Heart left ventricle (tissue), 16 donors: ENCODE measurements at regions not wholly inside any gene's neighbourhood (a gene's known extent, or its start where the extent isn't known, plus 50 kb on each side); places are given as distances from the start of the nearest gene placed in this dataset.

ENCODE experiments used
- ATAC-seq, 4 donors: fragments of 200-7000 bp; cut with Tn5 transposase; one replicate each; pipeline ENCODE4 v1.9.1; 2020 to 2022; ENCODE audit warnings: moderate library complexity in 4 of 4, mild to moderate bottlenecking in 3 of 4, moderate number of reproducible peaks in 1 of 4
- DNase-seq, 5 donors: peaks; one replicate each; pipeline ENCODE4 v3.0.0-alpha.2; 2020
- H3K27ac ChIP-seq, 12 donors: fragments of 200-600 bp; sonication (generic) in 4 of 12; one replicate each; pipeline versions ENCODE4 v1.5.0 to v1.8.0; 2016 to 2022; ENCODE audit warnings: mild to moderate bottlenecking in 2 of 12
- H3K27me3 ChIP-seq, 9 donors: fragments of 200-600 bp; sonication (generic) in 2 of 9; one replicate each; pipeline versions ENCODE4 v1.5.1 to v1.8.0; 2016 to 2022; ENCODE audit warnings: mild to moderate bottlenecking in 3 of 9
- H3K36me3 ChIP-seq, 9 donors: fragments of 200-600 bp; sonication (generic) in 2 of 9; one replicate each; pipeline versions ENCODE4 v1.5.0 to v1.8.0; 2018 to 2022; ENCODE audit warnings: mild to moderate bottlenecking in 2 of 9
- H3K4me1 ChIP-seq, 12 donors: fragments of 200-600 bp; sonication (generic) in 4 of 12; one replicate each; pipeline versions ENCODE4 v1.5.0 to v1.8.0; 2016 to 2022; ENCODE audit warnings: mild to moderate bottlenecking in 3 of 12
- H3K4me3 ChIP-seq, 12 donors: fragments of 200-600 bp; sonication (generic) in 4 of 12; one replicate each; pipeline versions ENCODE4 v1.5.0 to v1.8.0; 2017 to 2022; ENCODE audit warnings: mild to moderate bottlenecking in 9 of 12, moderate library complexity in 4 of 12
- H3K9me3 ChIP-seq, 12 donors: fragments of 200-600 bp; sonication (generic) in 4 of 12; one replicate each; pipeline versions ENCODE4 v1.5.0 to v1.8.0; 2016 to 2022; ENCODE audit warnings: mild to moderate bottlenecking in 1 of 12
- POLR2A ChIP-seq, 2 donors: fragments of 450-650 bp; IDR thresholded peaks; one replicate each; pipeline ENCODE4 v1.6.1; 2017; ENCODE audit warnings: antibody characterized with exemption in 2 of 2, mild to moderate bottlenecking in 2 of 2, moderate library complexity in 2 of 2
- WGBS, 4 donors: extraction: QIAGEN DNeasy Blood & Tissue Kit in 2 of 4; methylation state at CpG; one replicate each; pipeline versions ENCODE4 v1.1.5 to v1.1.7; 2013 to 2018; 5-methylcytosine and 5-hydroxymethylcytosine counted together
- intact Hi-C, 10 donors: fragments of 100-400 bp; cut with DNase I; formaldehyde crosslinking; loops; one replicate each; pipeline versions ENCODE4 v1.11.1 to v1.14.2; 2022
- TF ChIP-seq, protein P1 (sequence below), 12 donors: fragments of 200-600 bp; sonication (generic) in 4 of 12; IDR thresholded peaks; one replicate each; pipeline versions ENCODE4 v1.5.0 to v1.8.0; 2018 to 2022; ENCODE audit warnings: antibody characterized with exemption in 12 of 12, mild to moderate bottlenecking in 5 of 12
- donor health status: ischemic (EF 13 %, LVEDD 7.1; RV severe dilation, severe dysfunction).
- donor health status: healthy with polysubstance abuse.
- donor health status: DM: no; HTN: yes; CAD: no.
- donor health status: DM: no; HTN: no; CAD: no.
- donor health status: ischemic (EF 25% LVEDD 6.9; RV normal size, moderate dysfunction).
- donor health status: ischemic (EF 25% LVEDD 5.7; RV mildly dilated, moderate dysfunction).
- donor health status: healthy.
- donor health status: DM: yes; HTN: yes; CAD: no.
- donor health status: ischemic (EF 35%, LVEDD 5.7; RV mildly dilated, moderate dysfunction).
- donor health status: nonischemic (EF 11% LVEDD 7.7; RV severe dilation, severe dysfunction).
- donor health status: DM: yes; HTN: yes; CAD: no.
- donor health status: PGD.
- donor health status: ischemic (EF 29% LVEDD 5.4; RV normal size, mild dysfunction).
- donor health status: nonischemic (EF 23%, LVEDD 6.1; RV moderate dilation, normal function).

- no peak overlapping the region for H3K27ac ChIP-seq
- intact Hi-C loops: no loop called here
- H3K27me3 ChIP-seq: peaks cover 0 to 2% (median 0%) of the 10 kb centered on the region in 9 donors
- H3K4me3 ChIP-seq: no peak overlapping the region
- TF ChIP-seq, protein P1, sequence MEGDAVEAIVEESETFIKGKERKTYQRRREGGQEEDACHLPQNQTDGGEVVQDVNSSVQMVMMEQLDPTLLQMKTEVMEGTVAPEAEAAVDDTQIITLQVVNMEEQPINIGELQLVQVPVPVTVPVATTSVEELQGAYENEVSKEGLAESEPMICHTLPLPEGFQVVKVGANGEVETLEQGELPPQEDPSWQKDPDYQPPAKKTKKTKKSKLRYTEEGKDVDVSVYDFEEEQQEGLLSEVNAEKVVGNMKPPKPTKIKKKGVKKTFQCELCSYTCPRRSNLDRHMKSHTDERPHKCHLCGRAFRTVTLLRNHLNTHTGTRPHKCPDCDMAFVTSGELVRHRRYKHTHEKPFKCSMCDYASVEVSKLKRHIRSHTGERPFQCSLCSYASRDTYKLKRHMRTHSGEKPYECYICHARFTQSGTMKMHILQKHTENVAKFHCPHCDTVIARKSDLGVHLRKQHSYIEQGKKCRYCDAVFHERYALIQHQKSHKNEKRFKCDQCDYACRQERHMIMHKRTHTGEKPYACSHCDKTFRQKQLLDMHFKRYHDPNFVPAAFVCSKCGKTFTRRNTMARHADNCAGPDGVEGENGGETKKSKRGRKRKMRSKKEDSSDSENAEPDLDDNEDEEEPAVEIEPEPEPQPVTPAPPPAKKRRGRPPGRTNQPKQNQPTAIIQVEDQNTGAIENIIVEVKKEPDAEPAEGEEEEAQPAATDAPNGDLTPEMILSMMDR (IDR thresholded peaks at IDR 0.05): no peak
- TF ChIP-seq POLR2A (IDR thresholded peaks at IDR 0.05): no peak
- no peaks in the 10 kb centered on the region for H3K36me3 ChIP-seq
- no peak for DNase-seq
- H3K9me3 ChIP-seq: no peaks in the 10 kb centered on the region
- WGBS, 4 donors: 75 to 81% (median 79%) methylated on average over 5 of the region's 5 CpGs
- peaks cover 0 to 43% (median 0%) of the 10 kb centered on the region in 12 donors for H3K4me1 ChIP-seq
- no peak for ATAC-seq
Observed at GRCh38 chr11:115710426-115710825, 206.2 kb upstream of the CADM1 start.

GRCh38 chr11:115709297-115709696, 205.1 kb upstream of the CADM1 start:
- ATAC-seq (peak in 3 of 4 donors; percentile 45 to 62 (median 56)), DNase-seq (no peak)
- TF ChIP-seq, protein P1 (IDR thresholded peaks at IDR 0.05): no peak
- TF ChIP-seq POLR2A (IDR thresholded peaks at IDR 0.05): no peak
- Histone ChIP-seq H3K4me1 (peaks cover 0 to 50% (median 0%) of the 10 kb centered on the region in 12 donors), H3K9me3 (no peaks in the 10 kb centered on the region), H3K27ac (no peak overlapping the region), H3K4me3 (no peak overlapping the region), H3K36me3 (no peaks in the 10 kb centered on the region), H3K27me3 (no peaks in the 10 kb centered on the region)
- WGBS, 4 donors: 60 to 80% (median 76%) methylated on average over 8 of the region's 8 CpGs
- intact Hi-C loops: no loop called here

DNA sequence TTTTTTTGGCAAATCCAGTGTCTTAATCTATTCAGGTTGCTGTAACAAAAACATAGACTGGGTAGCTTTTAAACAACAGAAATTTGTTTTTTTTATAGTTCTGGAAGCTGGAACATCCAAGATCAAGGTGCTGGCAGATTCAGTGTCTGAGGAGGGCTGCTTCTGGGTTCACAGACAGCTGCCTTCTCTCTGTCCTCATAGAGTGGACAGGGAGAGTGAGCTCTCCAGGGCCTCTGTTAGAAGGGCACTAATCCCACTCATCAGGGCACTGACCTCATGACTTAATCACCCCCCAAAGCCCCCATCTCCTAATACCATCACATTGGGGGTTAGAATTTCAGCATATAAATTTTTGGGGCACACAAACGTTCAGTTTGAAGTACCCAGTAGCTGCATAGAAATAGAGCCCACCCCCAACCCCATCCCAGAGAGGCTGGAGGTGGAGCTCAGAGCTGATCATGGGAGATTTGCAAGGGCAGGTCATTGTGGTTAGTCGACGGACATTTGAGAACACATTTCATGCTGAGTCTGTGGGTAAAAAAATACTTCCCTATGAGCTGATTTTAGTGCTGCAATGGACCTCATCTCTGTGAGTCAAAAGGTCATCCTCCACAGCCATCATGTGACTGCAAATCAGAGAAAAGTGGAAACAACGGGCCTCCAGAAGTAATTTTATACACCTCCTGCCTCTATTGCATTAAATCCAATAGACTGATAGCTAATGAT, 203.1 kb upstream of the CADM1 start:
- TF ChIP-seq POLR2A (IDR thresholded peaks at IDR 0.05): no peak
- TF ChIP-seq, protein P1 (IDR thresholded peaks at IDR 0.05): no peak
- WGBS, 4 donors: 81 to 88% (median 85%) methylated on average over 4 of the region's 4 CpGs
- H3K4me1 ChIP-seq: peaks cover 0 to 50% (median 0%) of the 10 kb centered on the region in 12 donors
- H3K4me3 ChIP-seq: no peak overlapping the region
- DNase-seq (no peak), ATAC-seq (peak in 3 of 4 donors; percentile 41 to 79 (median 69))
- peaks cover 0 to 2% (median 0%) of the 10 kb centered on the region in 12 donors for H3K9me3 ChIP-seq
- intact Hi-C loops: no loop called here
- no peaks in the 10 kb centered on the region for H3K27me3 ChIP-seq
- no peaks in the 10 kb centered on the region for H3K36me3 ChIP-seq
- H3K27ac ChIP-seq: peak overlapping the region in 1 of 12 donors; percentile 48

DNA sequence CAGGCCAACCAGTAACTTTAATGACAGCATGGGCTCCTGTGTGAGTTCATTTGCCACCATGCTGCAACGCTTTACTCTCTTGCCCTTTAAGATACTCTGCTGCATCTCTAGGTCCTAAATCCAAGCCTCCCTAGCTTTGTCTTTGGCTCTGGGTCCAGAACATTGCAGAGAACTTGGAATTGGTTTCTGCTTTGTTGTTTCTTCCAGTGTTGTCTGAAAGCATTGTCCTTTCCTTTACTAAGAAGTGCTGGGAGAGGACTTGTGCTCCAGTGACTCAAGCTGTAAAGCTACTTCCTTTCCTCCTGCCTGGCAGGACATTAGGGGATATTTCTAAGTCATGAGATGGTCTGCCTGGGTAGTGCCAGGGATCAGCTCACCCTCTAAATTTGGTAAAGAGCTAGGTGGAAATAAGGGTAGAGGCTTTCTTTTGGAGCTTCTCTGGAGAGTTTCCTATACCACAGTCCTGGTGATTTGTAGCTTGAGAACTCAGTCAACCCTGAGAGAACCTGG, 202.5 kb upstream of the CADM1 start:
- DNase-seq (no peak), ATAC-seq (peak in 2 of 4 donors; percentile 31 to 33)
- Histone ChIP-seq H3K27ac (peak overlapping the region in 1 of 12 donors; percentile 48), H3K4me1 (peaks cover 0 to 50% (median 0%) of the 10 kb centered on the region in 12 donors), H3K4me3 (no peak overlapping the region), H3K36me3 (no peaks in the 10 kb centered on the region), H3K9me3 (peaks cover 0 to 2% (median 0%) of the 10 kb centered on the region in 12 donors), H3K27me3 (no peaks in the 10 kb centered on the region)
- 90 to 95% (median 94%) methylated on average over 1 of the region's 1 CpG for WGBS, 4 donors
- intact Hi-C loops: no loop called here
- TF ChIP-seq POLR2A (IDR thresholded peaks at IDR 0.05): no peak
- TF ChIP-seq, protein P1 (IDR thresholded peaks at IDR 0.05): no peak
